ENCODE measurements at regions not wholly inside any gene's neighbourhood (a gene's known extent, or its start where the extent isn't known, plus 50 kb on each side); places are given as distances from the start of the nearest gene placed in this dataset.

- ChIA-PET POLR2A (no interaction called here), RAD21 (ENCODE audit: low non-redundant PET in 1 of 2, low total read pairs in 2 of 2, uncharacterized antibody in 2 of 2, unreplicated experiment in 2 of 2) (no interaction called here), CTCF (no interaction called here)
- Histone ChIP-seq H3K4me3 (replicated peaks in 1 of 2; ENCODE audit: low read depth in 1 of 2, low read length in 2 of 2) (no peak overlapping the region), H3K4me2 (ENCODE audit: low read length) (no peak overlapping the region), H2AFZ (ENCODE audit: low read depth, low read length, poor library complexity, severe bottlenecking) (no peak overlapping the region), H3K9ac (ENCODE audit: low read length) (no peak overlapping the region), H3K9me2 (ENCODE audit: insufficient read depth) (no peaks in the 10 kb centered on the region), H3K4me1 (ENCODE audit: control insufficient read depth in 1 of 2, insufficient read depth in 2 of 2, low read length in 2 of 2) (no peaks in the 10 kb centered on the region), H3K27me3 (ENCODE audit: insufficient read depth, low read length) (peaks cover 12% of the 10 kb centered on the region; the same call in 1 of the 2 replicates), H3K79me2 (ENCODE audit: insufficient read depth, low read length) (no peaks in the 10 kb centered on the region), H3K9me3 (ENCODE audit: control insufficient read depth in 1 of 2, insufficient read depth in 1 of 2, low read depth in 1 of 2, low read length in 2 of 2) (no peaks in the 10 kb centered on the region), H4K20me1 (ENCODE audit: insufficient read depth) (no peaks in the 10 kb centered on the region), H3K36me3 (ENCODE audit: control insufficient read depth in 1 of 2, insufficient read depth in 2 of 2, low read length in 2 of 2) (no peaks in the 10 kb centered on the region), H3K27ac (ENCODE audit: low read depth, low read length) (no peak overlapping the region)
- BruUV-seq (replicated peaks): no TSS peak
- TF ChIP-seq CBX3 (IDR thresholded peaks at IDR 0.05; ENCODE audit: low read depth) (no peak), EGR1 (IDR thresholded peaks at IDR 0.05; ENCODE audit: low read depth) (no peak), EZH2phosphoT487 (IDR thresholded peaks at IDR 0.05; ENCODE audit: borderline replicate concordance) (no peak), ZFX (IDR thresholded peaks at IDR 0.05) (no peak), TCF7L2 (IDR thresholded peaks at IDR 0.05; ENCODE audit: borderline replicate concordance, extremely low read depth, insufficient read depth, insufficient read length) (no peak), POLR2AphosphoS5 (IDR thresholded peaks at IDR 0.05; ENCODE audit: low read depth, low read length) (no peak)
- TF ChIP-seq, protein P1, sequence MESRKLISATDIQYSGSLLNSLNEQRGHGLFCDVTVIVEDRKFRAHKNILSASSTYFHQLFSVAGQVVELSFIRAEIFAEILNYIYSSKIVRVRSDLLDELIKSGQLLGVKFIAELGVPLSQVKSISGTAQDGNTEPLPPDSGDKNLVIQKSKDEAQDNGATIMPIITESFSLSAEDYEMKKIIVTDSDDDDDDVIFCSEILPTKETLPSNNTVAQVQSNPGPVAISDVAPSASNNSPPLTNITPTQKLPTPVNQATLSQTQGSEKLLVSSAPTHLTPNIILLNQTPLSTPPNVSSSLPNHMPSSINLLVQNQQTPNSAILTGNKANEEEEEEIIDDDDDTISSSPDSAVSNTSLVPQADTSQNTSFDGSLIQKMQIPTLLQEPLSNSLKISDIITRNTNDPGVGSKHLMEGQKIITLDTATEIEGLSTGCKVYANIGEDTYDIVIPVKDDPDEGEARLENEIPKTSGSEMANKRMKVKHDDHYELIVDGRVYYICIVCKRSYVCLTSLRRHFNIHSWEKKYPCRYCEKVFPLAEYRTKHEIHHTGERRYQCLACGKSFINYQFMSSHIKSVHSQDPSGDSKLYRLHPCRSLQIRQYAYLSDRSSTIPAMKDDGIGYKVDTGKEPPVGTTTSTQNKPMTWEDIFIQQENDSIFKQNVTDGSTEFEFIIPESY (IDR thresholded peaks at IDR 0.05; ENCODE audit: extremely low read depth, insufficient replicate concordance, low read length): no peak
- TF ChIP-seq, protein P2, sequence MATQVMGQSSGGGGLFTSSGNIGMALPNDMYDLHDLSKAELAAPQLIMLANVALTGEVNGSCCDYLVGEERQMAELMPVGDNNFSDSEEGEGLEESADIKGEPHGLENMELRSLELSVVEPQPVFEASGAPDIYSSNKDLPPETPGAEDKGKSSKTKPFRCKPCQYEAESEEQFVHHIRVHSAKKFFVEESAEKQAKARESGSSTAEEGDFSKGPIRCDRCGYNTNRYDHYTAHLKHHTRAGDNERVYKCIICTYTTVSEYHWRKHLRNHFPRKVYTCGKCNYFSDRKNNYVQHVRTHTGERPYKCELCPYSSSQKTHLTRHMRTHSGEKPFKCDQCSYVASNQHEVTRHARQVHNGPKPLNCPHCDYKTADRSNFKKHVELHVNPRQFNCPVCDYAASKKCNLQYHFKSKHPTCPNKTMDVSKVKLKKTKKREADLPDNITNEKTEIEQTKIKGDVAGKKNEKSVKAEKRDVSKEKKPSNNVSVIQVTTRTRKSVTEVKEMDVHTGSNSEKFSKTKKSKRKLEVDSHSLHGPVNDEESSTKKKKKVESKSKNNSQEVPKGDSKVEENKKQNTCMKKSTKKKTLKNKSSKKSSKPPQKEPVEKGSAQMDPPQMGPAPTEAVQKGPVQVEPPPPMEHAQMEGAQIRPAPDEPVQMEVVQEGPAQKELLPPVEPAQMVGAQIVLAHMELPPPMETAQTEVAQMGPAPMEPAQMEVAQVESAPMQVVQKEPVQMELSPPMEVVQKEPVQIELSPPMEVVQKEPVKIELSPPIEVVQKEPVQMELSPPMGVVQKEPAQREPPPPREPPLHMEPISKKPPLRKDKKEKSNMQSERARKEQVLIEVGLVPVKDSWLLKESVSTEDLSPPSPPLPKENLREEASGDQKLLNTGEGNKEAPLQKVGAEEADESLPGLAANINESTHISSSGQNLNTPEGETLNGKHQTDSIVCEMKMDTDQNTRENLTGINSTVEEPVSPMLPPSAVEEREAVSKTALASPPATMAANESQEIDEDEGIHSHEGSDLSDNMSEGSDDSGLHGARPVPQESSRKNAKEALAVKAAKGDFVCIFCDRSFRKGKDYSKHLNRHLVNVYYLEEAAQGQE (IDR thresholded peaks at IDR 0.05; ENCODE audit: low read depth): no peak
- ATAC-seq (no peak), DNase-seq (ENCODE audit: low read depth, low spot score) (no peak)
- intact Hi-C loops (cut with micrococcal nuclease): no loop called here
Observed at GRCh38 chr2:2826621-2827020, 495.5 kb upstream of the MYT1L start.

All from HCT116 (cell line).